Fibroblast of skin of left quadriceps (primary cell): ENCODE measurements at regions not wholly inside any gene's neighbourhood (a gene's known extent, or its start where the extent isn't known, plus 50 kb on each side); places are given as distances from the start of the nearest gene placed in this dataset.

ENCODE experiments used
- DNase-seq, 2 experiments: peaks; one replicate each; pipeline ENCODE4 v3.0.0-alpha.2; 2013; ENCODE audit warnings: low read depth in 2 of 2

DNA sequence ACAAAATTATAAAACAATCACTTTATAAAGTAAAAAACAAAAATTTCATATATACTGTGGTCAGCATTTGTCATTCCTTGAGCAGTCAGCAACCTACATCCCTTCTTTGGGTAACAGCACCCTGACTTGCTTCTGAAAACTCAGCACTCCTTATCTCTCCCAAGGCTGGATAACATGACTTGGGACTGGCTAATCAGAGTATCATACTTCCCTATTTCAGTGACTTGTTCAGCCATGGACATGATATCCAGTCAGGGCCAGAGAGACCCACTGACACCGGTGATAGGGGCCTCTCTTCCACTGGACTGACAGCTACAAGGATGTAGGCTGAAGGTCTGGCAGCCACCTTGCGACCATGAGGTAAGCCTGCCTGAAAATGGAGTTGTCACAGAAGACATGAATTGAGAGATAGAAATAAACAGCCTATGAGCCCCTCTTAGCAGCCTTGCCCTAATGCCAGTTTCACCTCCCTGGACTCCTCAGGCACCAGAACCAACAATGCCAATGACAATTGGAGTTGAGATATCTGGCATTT lies 84.4 kb upstream of the NEBL start:
- DNase-seq, result no peak

DNA sequence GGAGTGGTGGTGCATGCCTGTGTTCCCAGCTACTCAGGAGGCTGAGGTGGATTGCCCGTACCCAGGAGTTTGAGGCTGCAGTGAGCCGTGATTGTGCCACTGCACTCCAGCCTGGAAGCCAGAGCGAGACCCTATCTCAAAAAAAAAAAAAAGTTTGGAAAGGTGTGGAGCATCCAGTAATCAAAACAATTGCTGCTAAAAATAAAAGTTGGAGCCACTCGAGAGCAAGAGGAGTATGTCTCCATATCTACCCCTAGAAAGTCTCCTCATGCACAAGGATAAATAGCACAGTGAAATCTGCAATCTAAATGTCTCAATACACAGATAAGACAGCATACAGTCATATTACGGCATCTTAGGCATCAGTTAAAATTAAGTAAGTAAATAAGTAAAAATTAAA lies 81.5 kb upstream of the NEBL start:
- no peak for DNase-seq

DNA sequence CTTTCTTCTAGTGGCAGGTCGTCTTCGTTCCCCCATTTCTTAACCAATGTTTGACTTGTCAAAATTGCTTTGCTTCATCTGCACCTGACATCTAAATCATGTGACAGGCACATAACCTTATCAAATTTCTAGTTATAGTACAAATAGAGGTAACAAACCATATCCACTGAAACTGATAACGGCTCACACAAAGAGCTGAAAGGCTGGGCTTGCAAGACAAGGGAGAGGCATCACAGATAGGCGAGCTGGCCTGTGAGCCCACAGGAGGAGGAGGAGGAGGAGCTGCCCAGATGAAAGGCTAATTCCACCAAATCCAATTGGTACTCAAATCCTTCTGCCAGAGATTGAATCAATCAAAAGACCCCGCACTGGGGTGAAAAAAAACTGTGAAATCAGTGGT lies 80.2 kb upstream of the NEBL start:
- DNase-seq, result no peak

DNA sequence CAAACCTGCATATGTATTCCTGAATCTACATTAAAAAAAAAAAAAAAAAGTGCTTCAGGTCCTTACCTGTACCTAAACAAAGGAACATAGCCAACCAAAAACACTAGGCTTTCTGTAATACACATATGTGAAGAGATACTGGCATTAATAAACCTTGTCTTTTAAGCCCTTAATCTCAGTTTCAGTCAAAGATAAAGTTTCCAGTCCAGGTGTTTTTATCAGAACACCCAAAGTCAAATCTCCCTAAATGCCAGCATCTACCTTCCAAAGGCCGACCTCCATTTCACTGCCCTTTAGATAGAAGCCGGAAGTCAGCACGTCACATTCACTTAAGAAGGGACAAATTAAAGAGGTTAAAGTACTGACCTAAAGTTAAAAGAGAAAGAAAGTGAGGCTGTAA lies 79.8 kb upstream of the NEBL start:
- DNase-seq, result no peak

DNA sequence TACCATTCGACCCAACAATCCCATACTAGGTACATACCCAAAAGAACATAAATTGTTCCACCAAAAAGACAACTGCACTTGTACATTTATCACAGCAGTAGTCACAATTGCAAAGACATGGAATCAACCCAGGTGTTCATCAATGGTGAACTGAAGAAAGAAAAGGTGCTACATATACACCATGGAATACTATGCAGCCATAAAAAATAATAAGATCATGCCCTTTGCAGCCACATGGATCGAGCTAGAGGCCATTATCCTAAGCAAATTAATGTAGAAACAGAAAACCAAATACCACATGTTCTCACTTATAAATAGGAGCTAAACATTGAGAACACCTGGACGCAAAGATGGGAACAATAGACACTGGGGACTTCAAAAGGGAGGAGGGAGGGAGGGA lies 79.3 kb upstream of the NEBL start:
- DNase-seq, result no peak

DNA sequence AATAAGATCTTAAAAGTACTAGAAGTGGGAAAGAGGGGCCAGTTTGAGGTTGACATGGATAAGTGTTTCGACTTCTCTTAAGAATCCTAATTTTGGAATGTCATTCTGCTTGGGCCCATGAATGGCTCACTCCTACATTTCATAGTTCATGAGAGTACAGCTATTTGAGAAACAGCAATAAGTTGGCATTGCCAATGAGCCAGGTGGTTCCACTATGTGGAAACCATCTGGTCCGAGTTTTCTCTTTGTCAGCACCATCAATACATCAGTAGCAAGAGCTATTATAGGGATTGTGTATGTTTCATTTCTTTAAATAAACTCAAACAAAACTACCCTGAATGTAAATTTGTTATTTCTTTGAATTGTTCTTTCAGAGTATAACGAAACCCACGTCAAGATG lies 78.1 kb upstream of the NEBL start:
- no peak for DNase-seq

DNA sequence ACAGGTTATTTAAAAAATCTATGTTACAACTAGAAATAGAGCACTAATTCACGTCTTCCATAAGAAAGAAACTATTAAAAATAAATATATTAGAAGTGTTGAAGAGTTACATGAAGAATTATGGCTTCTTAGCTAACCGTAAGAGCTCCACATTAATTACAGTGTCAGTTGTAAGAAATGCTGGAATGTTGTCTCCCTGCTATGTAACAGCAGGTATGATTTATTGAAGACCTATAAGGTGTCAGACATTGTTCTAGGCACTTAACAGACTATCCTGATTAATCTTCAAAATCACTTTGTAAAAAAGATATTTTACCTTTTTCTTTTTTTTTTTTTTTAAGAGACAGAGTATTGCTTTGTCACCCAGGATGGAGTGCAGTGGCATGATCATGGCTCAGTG lies 75.8 kb upstream of the NEBL start:
- DNase-seq, result no peak

DNA sequence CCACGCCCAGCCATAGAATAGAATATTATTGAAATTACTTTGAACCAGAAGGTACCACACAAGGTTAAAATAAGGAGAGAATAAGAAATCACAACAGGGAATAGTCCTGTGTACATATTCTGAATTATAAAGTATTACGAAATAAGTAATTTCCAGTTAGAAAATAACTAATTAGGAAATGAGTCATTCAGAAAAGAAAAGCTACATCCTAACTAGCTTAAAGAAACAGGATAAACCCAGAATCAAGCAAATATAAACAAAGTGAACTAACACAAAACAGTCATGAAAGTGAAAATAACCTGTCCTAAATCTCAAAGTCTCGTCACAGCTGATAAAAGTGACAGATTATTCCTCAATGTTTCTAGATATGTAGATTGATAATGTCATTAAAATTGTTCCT lies 74.8 kb upstream of the NEBL start:
- no peak for DNase-seq

DNA sequence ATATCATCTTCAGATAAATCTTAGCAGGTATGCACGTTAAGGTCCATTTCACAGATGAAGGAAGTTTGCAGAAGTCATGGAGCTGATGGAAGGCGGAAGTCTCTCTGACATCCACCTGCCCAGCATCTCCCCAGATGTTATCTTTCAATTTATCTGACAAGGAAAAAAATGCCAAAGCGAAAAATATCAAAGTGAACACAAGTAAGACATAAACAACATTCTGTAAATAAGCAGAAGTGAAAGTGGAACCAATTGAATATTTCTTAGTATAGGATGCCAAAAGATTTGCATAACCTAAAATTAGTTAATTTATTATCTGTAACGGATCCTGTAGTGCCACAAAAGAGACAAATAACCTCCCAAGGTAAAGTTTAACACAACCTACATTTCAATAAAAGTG lies 73.6 kb upstream of the NEBL start:
- no peak for DNase-seq

DNA sequence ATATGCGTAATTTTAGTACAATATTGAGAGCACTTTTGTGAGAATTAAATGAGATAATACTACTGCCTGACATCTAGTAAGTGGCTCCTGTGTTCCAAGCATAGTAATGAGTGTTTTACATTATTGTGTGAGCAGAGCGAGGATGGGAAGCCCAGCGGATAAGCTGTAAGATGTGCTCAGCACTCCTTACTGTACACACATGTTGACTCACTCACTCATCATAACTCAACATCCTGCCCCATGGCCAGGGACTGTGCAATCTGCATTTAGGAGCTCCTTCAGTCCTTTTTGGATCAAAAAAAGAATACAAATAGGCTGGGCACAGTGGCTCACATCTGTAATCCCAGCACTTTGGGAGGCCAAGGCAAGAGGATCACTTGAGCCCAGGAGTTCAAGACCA lies 72.9 kb upstream of the NEBL start:
- no peak for DNase-seq

DNA sequence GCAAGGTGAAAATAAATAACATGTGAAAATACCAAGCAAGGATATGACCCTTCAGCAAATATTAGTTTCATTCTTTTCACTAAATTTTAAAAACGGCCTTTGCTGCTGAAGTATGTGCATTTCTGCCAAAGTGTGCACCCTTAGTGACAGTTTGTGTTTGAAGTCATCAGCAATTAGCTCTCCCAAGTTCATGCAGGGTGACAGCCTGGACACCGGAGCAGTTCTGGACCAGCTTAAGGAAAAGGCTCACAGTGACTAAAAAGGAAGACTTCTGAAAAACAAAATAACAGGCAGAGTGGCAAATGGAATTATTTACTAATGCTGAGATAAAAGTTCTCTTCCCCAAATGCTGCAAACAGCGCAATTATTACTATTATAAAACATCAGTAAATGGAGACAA lies 69.3 kb upstream of the NEBL start:
- DNase-seq, result no peak

DNA sequence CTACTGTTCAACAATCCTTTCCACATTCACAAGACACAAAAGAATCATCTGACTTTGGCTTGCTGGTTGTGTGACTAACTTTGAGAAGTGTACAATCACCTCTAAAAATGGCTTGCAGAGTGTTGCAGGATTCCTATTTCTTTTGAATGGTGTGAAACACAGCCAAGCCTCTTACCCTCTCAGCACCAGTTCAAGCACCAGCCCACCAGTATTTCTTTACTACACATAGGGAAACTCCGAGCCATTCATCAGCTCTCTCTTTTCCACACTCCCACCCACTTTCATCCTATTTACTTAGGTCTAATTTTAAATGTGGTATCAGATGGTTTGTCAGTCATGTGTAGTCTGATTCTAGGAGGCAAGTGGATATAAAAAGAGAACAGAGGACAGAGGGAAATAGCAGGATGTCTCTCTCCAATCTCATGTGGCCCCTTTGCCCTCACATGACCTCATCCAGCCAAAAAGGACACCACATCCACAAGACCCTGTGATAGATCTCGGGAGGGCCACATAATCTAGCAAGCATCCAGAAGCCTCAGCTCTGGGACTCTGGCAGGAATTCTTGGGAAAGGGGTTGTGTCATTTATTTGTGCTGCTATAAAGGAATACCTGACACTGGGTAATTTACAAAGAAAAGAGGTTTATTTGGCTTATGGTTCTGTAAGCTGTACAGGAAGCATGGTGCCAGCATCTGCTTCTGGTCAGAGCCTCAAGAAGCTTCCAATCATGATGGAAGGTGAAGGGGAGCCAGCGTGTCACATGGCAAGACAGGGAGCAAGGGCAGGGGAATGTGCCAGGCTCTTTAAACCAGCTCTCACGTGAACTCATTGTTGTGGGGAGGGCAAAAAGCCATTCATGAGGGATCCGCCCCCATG lies 66.8 kb upstream of the NEBL start:
- no peak for DNase-seq

DNA sequence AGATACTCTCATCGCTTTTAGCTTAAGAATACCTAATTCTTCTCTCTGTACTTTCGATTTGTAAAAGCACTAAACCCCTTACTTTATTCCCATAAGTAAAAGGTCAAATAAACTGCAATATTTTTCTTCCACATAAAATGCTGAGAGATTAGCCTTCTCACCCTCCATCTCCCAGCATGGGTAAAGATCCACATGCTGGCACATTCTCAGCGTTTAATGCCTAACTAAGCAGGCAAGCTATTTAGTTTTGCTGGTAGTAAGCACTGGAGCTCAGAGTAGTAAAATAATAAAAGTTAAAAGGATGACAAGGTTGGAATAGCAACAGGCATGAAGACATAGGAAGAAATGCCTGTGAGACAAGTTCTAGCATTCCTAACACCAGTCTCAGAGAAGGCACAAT lies 65.9 kb upstream of the NEBL start:
- no peak for DNase-seq

DNA sequence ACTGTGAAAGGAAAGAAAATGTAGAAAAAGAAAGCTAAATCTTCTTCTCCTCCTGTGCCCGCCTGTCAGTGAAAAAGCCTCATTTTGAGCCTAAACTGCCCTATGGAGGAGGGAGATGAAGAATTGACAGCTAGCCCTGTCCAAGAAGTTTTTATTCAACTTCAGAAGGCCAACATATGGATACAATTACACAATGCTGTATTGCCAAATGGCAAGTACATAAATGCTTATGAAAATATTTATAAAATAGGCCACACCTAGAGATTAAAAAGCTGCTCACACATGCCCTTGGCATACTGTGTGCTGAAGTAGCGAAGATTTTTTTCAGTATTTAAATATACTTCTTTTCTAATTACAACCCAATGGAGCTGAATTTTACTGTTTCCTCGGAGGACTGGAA lies 65.1 kb upstream of the NEBL start:
- peak in 1 of 2 experiments; percentile 5 for DNase-seq

DNA sequence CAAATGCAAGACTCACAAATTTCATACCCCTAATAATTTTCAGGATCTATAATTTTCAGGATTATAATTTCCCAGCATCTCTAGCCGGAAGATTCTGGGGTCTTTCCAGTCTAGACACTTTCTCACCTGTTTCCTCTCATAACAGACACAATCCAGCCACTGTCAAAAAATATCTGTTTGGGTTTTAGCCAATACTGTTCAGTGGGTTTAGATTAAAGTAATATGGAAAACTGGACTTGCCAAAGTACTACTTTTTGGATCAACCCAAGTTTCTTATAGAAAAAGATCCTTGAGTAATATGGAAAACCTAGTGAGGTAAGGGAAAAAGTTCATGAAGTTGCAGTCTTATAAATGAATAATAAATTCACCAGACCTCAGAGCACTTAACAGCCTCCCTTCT lies 62.1 kb upstream of the NEBL start:
- DNase-seq, result no peak

DNA sequence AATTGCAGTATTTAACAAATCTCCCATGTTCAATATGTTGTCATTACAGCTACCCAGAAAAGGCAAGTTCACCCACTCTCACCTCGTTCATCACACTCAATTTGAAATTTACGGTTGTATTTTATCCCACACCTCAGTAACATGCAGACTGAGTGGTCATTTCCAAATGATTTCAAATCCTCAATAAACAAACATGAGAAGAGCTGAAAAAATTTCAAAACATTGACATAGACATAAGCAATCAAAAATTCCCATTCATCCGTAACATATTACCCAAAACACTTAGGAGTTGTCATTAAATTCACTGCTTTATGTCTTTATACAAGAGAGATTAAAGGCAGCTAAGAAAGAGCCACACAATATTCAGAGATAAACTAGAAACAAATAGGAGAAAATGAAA lies 61.7 kb upstream of the NEBL start:
- no peak for DNase-seq

DNA sequence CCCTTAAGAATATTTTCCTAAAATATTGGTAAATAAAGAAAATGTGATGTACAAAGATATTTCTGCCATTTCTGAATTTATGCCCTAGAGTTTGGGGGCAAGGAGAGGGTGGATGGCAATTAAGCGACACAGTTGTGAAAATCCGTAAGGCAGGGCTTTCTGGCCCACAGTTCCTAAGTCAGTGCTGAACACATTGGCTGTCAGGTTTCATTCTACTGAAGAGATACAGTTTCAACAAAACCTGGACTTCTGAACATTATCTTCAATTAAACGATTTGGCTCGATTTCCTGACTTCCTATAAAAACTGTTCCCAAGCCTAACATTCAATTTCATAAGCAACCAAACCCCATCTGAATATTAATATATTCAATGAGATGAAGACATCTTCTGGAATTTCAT lies 61.1 kb upstream of the NEBL start:
- no peak for DNase-seq

DNA sequence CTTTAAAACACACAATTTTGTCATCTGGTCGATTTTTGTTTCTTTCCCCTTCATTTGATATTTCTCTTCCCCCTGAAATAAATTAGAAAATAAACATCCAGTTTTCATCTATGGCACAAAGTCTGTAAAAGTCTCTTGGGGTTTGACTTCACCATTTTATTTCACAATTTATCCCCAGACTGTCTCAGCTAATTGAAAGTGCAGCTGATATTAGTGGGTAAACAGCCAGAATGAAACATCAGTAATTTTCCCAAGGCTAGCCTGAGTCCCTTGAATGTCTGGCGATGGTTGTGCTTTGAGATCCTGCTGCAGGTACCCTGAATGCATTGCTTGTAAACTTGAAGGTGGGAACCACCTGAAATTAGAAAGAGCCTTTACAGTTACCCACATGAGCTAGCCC lies 60.6 kb upstream of the NEBL start:
- DNase-seq, result no peak

DNA sequence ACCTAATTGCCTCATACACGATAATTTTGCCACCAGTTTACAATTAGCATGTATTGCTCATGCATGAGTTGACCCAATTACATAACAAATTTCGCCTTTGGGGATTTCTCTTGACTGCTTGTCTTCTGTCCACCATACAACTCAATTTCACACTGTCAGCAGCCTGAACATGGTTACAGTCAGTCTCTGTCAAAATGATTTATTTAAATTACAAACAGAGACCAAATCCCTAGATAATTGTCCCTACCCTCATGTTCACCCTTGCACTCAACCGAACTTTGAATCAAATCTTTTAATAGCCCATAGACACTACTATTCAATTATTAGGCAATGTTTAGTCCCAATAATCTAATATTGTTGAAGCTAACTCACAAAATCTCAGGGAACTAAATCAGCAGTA lies 59.7 kb upstream of the NEBL start:
- DNase-seq, result no peak

DNA sequence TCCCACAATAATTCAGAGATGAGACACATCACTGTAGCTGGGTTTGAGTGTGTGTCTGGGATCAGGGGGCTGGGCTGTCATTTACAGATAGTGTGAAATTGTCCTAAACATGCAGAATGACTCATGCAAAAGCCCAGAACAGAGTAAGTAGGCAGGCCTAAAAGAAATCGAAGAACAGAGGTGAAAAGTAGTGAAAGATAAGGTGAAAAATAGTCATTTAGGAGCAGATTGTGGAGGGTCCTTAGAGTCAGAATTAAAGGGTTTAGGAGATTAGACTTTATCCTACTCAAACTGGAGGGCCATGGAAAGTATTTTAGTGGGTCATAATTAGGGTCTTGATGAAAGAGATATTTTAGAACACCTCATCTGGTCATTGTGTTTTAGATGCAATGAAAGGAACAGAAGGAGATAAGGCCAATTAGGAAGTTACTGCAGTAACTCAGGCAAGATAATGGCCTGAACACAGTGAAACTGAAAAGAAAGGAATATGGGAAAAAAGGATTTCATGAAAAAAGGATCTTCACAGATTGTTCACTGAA lies 58.3 kb upstream of the NEBL start:
- DNase-seq, result no peak

DNA sequence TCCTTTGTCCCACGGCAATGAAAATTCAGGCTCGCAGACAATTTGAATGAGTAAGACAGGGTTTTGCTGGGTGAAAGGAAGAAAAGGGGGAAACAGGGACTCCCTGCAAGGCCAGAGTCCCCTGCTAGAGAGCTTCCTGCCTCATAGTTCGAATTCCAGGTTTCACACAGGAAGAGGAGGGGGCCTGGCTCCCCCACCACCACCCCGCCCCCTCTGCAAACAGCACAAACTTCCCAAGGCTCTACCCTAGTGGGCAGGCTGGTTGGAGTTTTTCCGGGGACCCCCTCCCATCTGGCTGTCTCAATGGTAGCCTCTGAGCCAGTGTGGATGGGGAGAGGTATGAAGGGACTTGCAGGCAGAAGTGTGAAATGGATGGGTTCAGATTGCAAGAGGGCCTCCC lies 57.4 kb upstream of the NEBL start:
- DNase-seq, result no peak

DNA sequence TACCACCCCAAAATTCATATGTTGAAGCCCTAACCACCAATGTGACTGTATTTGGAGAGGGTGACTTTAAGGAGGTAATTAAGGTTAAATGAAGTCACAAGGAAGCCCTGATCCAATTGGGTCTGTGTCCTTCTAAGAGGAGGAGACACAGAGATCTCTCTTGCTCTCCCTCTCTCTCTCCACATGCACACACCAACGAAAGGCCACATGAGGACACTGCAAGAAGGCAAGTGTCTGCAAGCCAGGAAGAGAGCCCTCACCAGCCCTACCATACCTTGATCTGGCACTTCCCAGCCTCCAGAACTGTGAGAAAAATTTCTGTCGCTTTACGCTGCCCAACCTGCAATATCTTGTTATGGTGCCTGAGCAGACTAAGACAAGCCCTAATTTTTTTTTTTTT lies 56.0 kb upstream of the NEBL start:
- DNase-seq, result no peak

DNA sequence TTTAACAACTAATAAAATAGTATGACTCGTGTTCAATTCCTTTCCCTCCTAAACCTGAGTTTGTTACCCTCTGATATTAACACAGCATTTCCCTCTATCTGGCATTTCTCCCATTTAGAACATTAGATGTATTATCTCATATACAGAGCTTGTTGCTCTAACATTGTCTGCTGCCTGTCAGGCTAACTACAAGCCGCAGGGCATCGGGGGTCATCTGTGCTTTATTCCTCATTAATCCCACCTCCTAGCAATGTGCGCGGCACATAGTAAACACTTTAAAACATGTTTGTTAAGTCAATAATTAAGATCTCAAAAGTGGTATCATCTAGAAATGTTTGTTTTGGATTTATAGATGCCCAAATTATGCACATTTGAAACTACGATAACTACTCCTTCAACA lies 52.9 kb upstream of the NEBL start:
- DNase-seq, result no peak
